Testis (tissue), 2 donors: ENCODE measurements at regions not wholly inside any gene's neighbourhood (a gene's known extent, or its start where the extent isn't known, plus 50 kb on each side); places are given as distances from the start of the nearest gene placed in this dataset.

Experiments
- DNase-seq: peaks from one replicate; pipeline ENCODE4 v3.0.0-alpha.2; 2019
- H3K27ac ChIP-seq, 2 donors: fragments of 200-600 bp; sonication (generic); one replicate each; pipeline ENCODE4 v1.5.1; 2019
- H3K27me3 ChIP-seq: fragments of 200-600 bp; sonication (generic); one replicate; pipeline ENCODE4 v1.5.1; 2019
- H3K36me3 ChIP-seq: fragments of 200-600 bp; sonication (generic); one replicate; pipeline ENCODE4 v1.5.1; 2017; ENCODE audit warnings: low read depth; ENCODE audit errors: missing control alignments
- H3K4me1 ChIP-seq: fragments of 200-600 bp; sonication (generic); one replicate; pipeline ENCODE4 v1.5.1; 2019
- H3K4me3 ChIP-seq, 2 donors: fragments of 200-600 bp; sonication (generic); one replicate each; pipeline ENCODE4 v1.5.1; 2017 to 2019
- H3K9me3 ChIP-seq: fragments of 200-600 bp; sonication (generic); one replicate; pipeline ENCODE4 v1.5.1; 2017
- CTCF ChIP-seq, 3 experiments: fragments of 450-650 bp in 2 of 3; fragments of 200-600 bp in 1 of 3; sonication (generic) in 1 of 3; IDR thresholded peaks; one replicate each; pipeline ENCODE4 v1.5.1; 2016 to 2019; ENCODE audit warnings: antibody characterized with exemption in 3 of 3, mild to moderate bottlenecking in 2 of 3, moderate library complexity in 1 of 3
- POLR2A ChIP-seq: fragments of 450-650 bp; IDR thresholded peaks from one replicate; pipeline ENCODE4 v1.6.1; 2017; ENCODE audit warnings: antibody characterized with exemption, mild to moderate bottlenecking, moderate library complexity
- WGBS, 2 donors: methylation state at CpG; one replicate each; pipeline ENCODE4 v1.1.5; 2018; 5-methylcytosine and 5-hydroxymethylcytosine counted together
- intact Hi-C: fragments of 100-400 bp; cut with DNase I; formaldehyde crosslinking; loops from one replicate; pipeline ENCODE4 v1.15.1; 2023; ENCODE audit warnings: low total_unique reads

GRCh38 chr11:104704146-104704830 lies 194.0 kb downstream of the CASP12 start:
- H3K27me3 ChIP-seq: no peaks in the 10 kb centered on the region
- H3K36me3 ChIP-seq: no peaks in the 10 kb centered on the region
- 94 to 95% methylated on average over 2 of the region's 2 CpGs for WGBS, 2 donors
- H3K4me3 ChIP-seq: no peak overlapping the region
- H3K27ac ChIP-seq: no peak overlapping the region
- intact Hi-C loops: no loop called here
- no peaks in the 10 kb centered on the region for H3K4me1 ChIP-seq
- no peaks in the 10 kb centered on the region for H3K9me3 ChIP-seq
- TF ChIP-seq CTCF (IDR thresholded peaks at IDR 0.05) (no peak), POLR2A (no peak)
- DNase-seq: no peak

- Histone ChIP-seq H3K9me3 (no peaks in the 10 kb centered on the region), H3K27ac (no peak overlapping the region), H3K27me3 (no peaks in the 10 kb centered on the region), H3K4me1 (no peaks in the 10 kb centered on the region), H3K4me3 (no peak overlapping the region), H3K36me3 (no peaks in the 10 kb centered on the region)
- TF ChIP-seq CTCF (IDR thresholded peaks at IDR 0.05) (no peak), POLR2A (no peak)
- no peak for DNase-seq
- intact Hi-C loops: no loop called here
Observed at GRCh38 chr11:104700609-104701008, 197.7 kb downstream of the CASP12 start.

GRCh38 chr11:104699981-104700380 lies 198.3 kb downstream of the CASP12 start:
- Histone ChIP-seq H3K36me3 (no peaks in the 10 kb centered on the region), H3K27me3 (no peaks in the 10 kb centered on the region), H3K9me3 (no peaks in the 10 kb centered on the region), H3K4me3 (no peak overlapping the region), H3K4me1 (no peaks in the 10 kb centered on the region), H3K27ac (no peak overlapping the region)
- no peak for DNase-seq
- intact Hi-C loops: no loop called here
- TF ChIP-seq CTCF (IDR thresholded peaks at IDR 0.05) (no peak), POLR2A (no peak)

GRCh38 chr11:104695065-104695463 lies 203.2 kb downstream of the CASP12 start:
- Histone ChIP-seq H3K9me3 (no peaks in the 10 kb centered on the region), H3K27ac (no peak overlapping the region), H3K27me3 (no peaks in the 10 kb centered on the region), H3K4me3 (no peak overlapping the region), H3K4me1 (no peaks in the 10 kb centered on the region), H3K36me3 (no peaks in the 10 kb centered on the region)
- intact Hi-C loops: no loop called here
- no peak for TF ChIP-seq CTCF (IDR thresholded peaks at IDR 0.05)
- DNase-seq: no peak

- 89 to 92% methylated on average over 7 of the region's 7 CpGs for WGBS, 2 donors
- H3K9me3 ChIP-seq: no peaks in the 10 kb centered on the region
- DNase-seq: no peak
- no peak for TF ChIP-seq POLR2A
- no peak for TF ChIP-seq CTCF (IDR thresholded peaks at IDR 0.05)
- intact Hi-C loops: no loop called here
- H3K27ac ChIP-seq: no peak overlapping the region
- no peaks in the 10 kb centered on the region for H3K4me1 ChIP-seq
- no peak overlapping the region for H3K4me3 ChIP-seq
- no peaks in the 10 kb centered on the region for H3K36me3 ChIP-seq
- H3K27me3 ChIP-seq: no peaks in the 10 kb centered on the region
Observed at GRCh38 chr11:104694259-104695064, 203.8 kb downstream of the CASP12 start.
